Nephron (organoid): ENCODE measurements at regions not wholly inside any gene's neighbourhood (a gene's known extent, or its start where the extent isn't known, plus 50 kb on each side); places are given as distances from the start of the nearest gene placed in this dataset.
A peak's percentile ranks its signal among the peaks of the same experiment; 100 is the strongest.

ENCODE experiments used
- H3K27ac Mint-ChIP-seq, 3 experiments: 2 replicates each; pipeline ENCODE4 v1.8.0; 2020; ENCODE audit warnings: mixed read lengths in 3 of 3, mild to moderate bottlenecking in 2 of 3, moderate library complexity in 1 of 3
- H3K27me3 Mint-ChIP-seq: 2 replicates; pipeline ENCODE4 v1.8.0; 2021; ENCODE audit warnings: low read depth, mild to moderate bottlenecking, moderate library complexity, mixed read lengths
- H3K36me3 Mint-ChIP-seq: 2 replicates; pipeline ENCODE4 v1.8.0; 2020; ENCODE audit warnings: low read depth, mixed read lengths
- H3K4me1 Mint-ChIP-seq: 2 replicates; pipeline ENCODE4 v1.8.0; 2020; ENCODE audit warnings: mixed read lengths
- H3K4me3 Mint-ChIP-seq, 3 experiments: 2 replicates each; pipeline ENCODE4 v1.8.0; 2020; ENCODE audit warnings: mild to moderate bottlenecking in 3 of 3, mixed read lengths in 3 of 3, moderate library complexity in 2 of 3
- H3K9me3 Mint-ChIP-seq: 2 replicates; pipeline ENCODE4 v1.8.0; 2020; ENCODE audit warnings: mixed read lengths
- CTCF ChIP-seq, 3 experiments: fragments of 200-600 bp; sonication (generic); IDR thresholded peaks; one replicate each; pipeline ENCODE4 v1.5.0; 2021; ENCODE audit warnings: antibody characterized with exemption in 3 of 3; ENCODE audit not compliant: unreplicated experiment in 3 of 3

- H3K4me1 Mint-ChIP-seq: peaks cover 4% of the 10 kb centered on the region
- H3K36me3 Mint-ChIP-seq: no peaks in the 10 kb centered on the region
- no peak overlapping the region for H3K4me3 Mint-ChIP-seq
- no peaks in the 10 kb centered on the region for H3K9me3 Mint-ChIP-seq
- H3K27ac Mint-ChIP-seq: no peak overlapping the region
- H3K27me3 Mint-ChIP-seq: peaks cover 8% of the 10 kb centered on the region
- no peak for TF ChIP-seq CTCF (IDR thresholded peaks at IDR 0.05; ENCODE audit: unreplicated experiment in 3 of 3)
Measured at GRCh38 chr20:40103420-40103819, 585.6 kb downstream of the MAFB start.

GRCh38 chr20:40101560-40101959 is 587.5 kb downstream of the MAFB start:
- no peaks in the 10 kb centered on the region for H3K9me3 Mint-ChIP-seq
- no peak for TF ChIP-seq CTCF (IDR thresholded peaks at IDR 0.05; ENCODE audit: unreplicated experiment in 3 of 3)
- no peak overlapping the region for H3K4me3 Mint-ChIP-seq
- no peaks in the 10 kb centered on the region for H3K27me3 Mint-ChIP-seq
- peaks cover 4% of the 10 kb centered on the region for H3K4me1 Mint-ChIP-seq
- H3K36me3 Mint-ChIP-seq: no peaks in the 10 kb centered on the region
- peak overlapping the region in 1 of 3 experiments; percentile 50 for H3K27ac Mint-ChIP-seq

GRCh38 chr20:40100261-40100660 is 588.8 kb downstream of the MAFB start:
- Mint-ChIP-seq H3K4me1 (peaks cover 4% of the 10 kb centered on the region), H3K36me3 (no peaks in the 10 kb centered on the region), H3K27ac (peak overlapping the region; percentile 10 to 53 (median 39)), H3K4me3 (no peak overlapping the region), H3K9me3 (no peaks in the 10 kb centered on the region), H3K27me3 (no peaks in the 10 kb centered on the region)
- no peak for TF ChIP-seq CTCF (IDR thresholded peaks at IDR 0.05; ENCODE audit: unreplicated experiment in 3 of 3)

GRCh38 chr20:40090236-40090635 is 598.8 kb downstream of the MAFB start:
- H3K4me1 Mint-ChIP-seq: no peaks in the 10 kb centered on the region
- H3K27ac Mint-ChIP-seq: no peak overlapping the region
- no peak overlapping the region for H3K4me3 Mint-ChIP-seq
- H3K36me3 Mint-ChIP-seq: peaks cover 5% of the 10 kb centered on the region
- H3K27me3 Mint-ChIP-seq: no peaks in the 10 kb centered on the region
- no peak for TF ChIP-seq CTCF (IDR thresholded peaks at IDR 0.05; ENCODE audit: unreplicated experiment in 3 of 3)
- H3K9me3 Mint-ChIP-seq: peaks cover 29% of the 10 kb centered on the region

GRCh38 chr20:40087496-40087895 is 601.5 kb downstream of the MAFB start:
- TF ChIP-seq CTCF (IDR thresholded peaks at IDR 0.05; ENCODE audit: unreplicated experiment in 3 of 3): no peak
- Mint-ChIP-seq H3K36me3 (peaks cover 5% of the 10 kb centered on the region), H3K4me3 (no peak overlapping the region), H3K27ac (no peak overlapping the region), H3K27me3 (no peaks in the 10 kb centered on the region), H3K9me3 (peaks cover 20% of the 10 kb centered on the region), H3K4me1 (no peaks in the 10 kb centered on the region)

GRCh38 chr20:40085513-40085912 is 603.5 kb downstream of the MAFB start:
- Mint-ChIP-seq H3K4me1 (no peaks in the 10 kb centered on the region), H3K27me3 (no peaks in the 10 kb centered on the region), H3K9me3 (peaks cover 5% of the 10 kb centered on the region), H3K4me3 (no peak overlapping the region), H3K27ac (no peak overlapping the region), H3K36me3 (no peaks in the 10 kb centered on the region)
- TF ChIP-seq CTCF (IDR thresholded peaks at IDR 0.05; ENCODE audit: unreplicated experiment in 3 of 3): no peak
